Ovary (tissue), 3 donors: ENCODE measurements at regions not wholly inside any gene's neighbourhood (a gene's known extent, or its start where the extent isn't known, plus 50 kb on each side); places are given as distances from the start of the nearest gene placed in this dataset.

Source experiments
- CTCF ChIP-seq, 3 donors: fragments of 450-650 bp in 2 of 3; fragments of 200-600 bp in 1 of 3; IDR thresholded peaks; one replicate each; pipeline versions ENCODE4 v1.5.1 to v1.8.0; 2016 to 2022; ENCODE audit warnings: antibody characterized with exemption in 3 of 3, mild to moderate bottlenecking in 1 of 3
- POLR2A ChIP-seq: fragments of 450-650 bp; IDR thresholded peaks from one replicate; pipeline ENCODE4 v1.6.1; 2017; ENCODE audit warnings: antibody characterized with exemption, mild to moderate bottlenecking, moderate library complexity
- donor health status: DM: no; HTN: no; CAD: no.

DNA sequence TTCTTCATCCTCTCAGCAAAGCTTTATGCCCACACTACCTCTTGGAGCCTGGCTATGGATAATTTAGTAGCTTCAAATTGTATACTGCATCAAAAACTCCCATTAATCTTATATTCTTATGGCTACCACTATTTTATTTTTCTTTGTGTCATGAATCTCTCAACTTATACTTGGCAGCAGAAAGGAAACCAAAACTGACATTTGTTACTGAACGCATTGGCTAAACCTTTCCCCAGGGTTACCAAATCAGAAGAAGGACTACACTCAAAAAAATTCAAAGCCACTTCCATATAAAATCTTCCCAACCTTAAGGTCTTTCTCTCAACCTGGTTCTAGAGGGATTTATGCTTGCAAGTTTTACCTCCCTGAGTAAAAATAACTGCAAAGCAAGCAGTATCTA, 97.0 kb upstream of the REG3G start:
- TF ChIP-seq POLR2A, result no peak
- no peak for TF ChIP-seq CTCF (IDR thresholded peaks at IDR 0.05)
